Ovary (tissue), 3 donors: ENCODE measurements at regions not wholly inside any gene's neighbourhood (a gene's known extent, or its start where the extent isn't known, plus 50 kb on each side); places are given as distances from the start of the nearest gene placed in this dataset.

Experiments used
- CTCF ChIP-seq, 3 donors: fragments of 450-650 bp in 2 of 3; fragments of 200-600 bp in 1 of 3; IDR thresholded peaks; one replicate each; pipeline versions ENCODE4 v1.5.1 to v1.8.0; 2016 to 2022; ENCODE audit warnings: antibody characterized with exemption in 3 of 3, mild to moderate bottlenecking in 1 of 3
- EP300 ChIP-seq: sonication (generic); formaldehyde crosslinking; IDR thresholded peaks from one replicate; pipeline ENCODE4 v1.6.1; 2017; ENCODE audit warnings: antibody characterized with exemption
- POLR2A ChIP-seq: fragments of 450-650 bp; IDR thresholded peaks from one replicate; pipeline ENCODE4 v1.6.1; 2017; ENCODE audit warnings: antibody characterized with exemption, mild to moderate bottlenecking, moderate library complexity
- donor health status: DM: no; HTN: no; CAD: no.

- TF ChIP-seq POLR2A (no peak), CTCF (IDR thresholded peaks at IDR 0.05) (no peak), EP300 (no peak)
These were observed 92.4 kb upstream of the HES1 start for GRCh38 chr3:194043516-194043915.
